Astrocyte (in vitro differentiated cells and primary cell): ENCODE measurements at regions not wholly inside any gene's neighbourhood (a gene's known extent, or its start where the extent isn't known, plus 50 kb on each side); places are given as distances from the start of the nearest gene placed in this dataset.

Experiments
- CTCF ChIP-seq: IDR thresholded peaks from 2 replicates; pipeline ENCODE4 v1.5.1; 2011; ENCODE audit warnings: low read depth, mild to moderate bottlenecking, inconsistent platforms, low read length, moderate library complexity; ENCODE audit not compliant: insufficient read depth
- EZH2 ChIP-seq: IDR thresholded peaks from 2 replicates; pipeline ENCODE4 v1.6.1; 2012; ENCODE audit warnings: mild to moderate bottlenecking, low read length, inconsistent platforms; ENCODE audit not compliant: insufficient read depth

- TF ChIP-seq CTCF (no peak), EZH2 (no peak)
Measured at GRCh38 chr5:158614951-158615350, 484.8 kb downstream of the EBF1 start.
